ENCODE measurements at regions not wholly inside any gene's neighbourhood (a gene's known extent, or its start where the extent isn't known, plus 50 kb on each side); places are given as distances from the start of the nearest gene placed in this dataset.
A peak's percentile ranks its signal among the peaks of the same experiment; 100 is the strongest.

DNA sequence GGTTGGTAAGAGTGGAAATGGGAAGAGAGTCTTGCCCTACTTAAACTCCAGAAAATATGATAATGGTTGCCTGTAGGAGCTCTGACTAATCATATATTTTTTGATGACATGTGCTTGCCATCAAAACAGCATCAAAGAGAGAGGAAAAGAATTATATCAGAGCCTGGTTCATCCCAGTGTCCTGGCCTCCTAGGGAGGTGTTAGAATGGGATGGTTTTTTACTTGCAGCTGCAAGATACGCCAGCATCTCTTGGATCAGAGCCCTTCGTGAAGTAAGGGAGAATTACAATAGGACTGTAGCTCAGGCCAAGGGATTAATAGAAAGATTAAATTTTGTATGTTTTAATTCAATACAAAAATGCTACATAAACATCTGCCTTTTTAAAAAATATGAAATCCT, 177.6 kb upstream of the HDAC9 start:
- DNase-seq, result no peak

DNA sequence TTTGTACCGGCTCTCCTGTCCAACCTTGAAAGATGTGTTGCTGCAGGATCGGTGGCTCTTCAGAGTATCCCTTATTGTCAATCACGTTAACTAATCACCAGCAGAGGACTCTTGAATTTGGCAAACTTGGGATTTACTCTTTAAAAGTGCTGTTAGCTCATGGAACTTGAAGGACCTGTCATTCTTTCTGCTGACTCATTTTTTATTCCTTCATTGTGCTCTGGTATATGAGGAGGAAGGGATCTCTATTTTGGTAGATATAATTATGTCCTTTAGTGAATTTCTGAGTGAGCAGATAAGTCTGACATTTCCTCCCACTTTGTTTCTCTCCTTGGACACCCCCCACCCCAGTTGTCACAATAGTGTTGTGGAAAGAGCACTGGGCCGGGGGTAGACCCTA, 175.1 kb upstream of the HDAC9 start:
- DNase-seq, result no peak

DNA sequence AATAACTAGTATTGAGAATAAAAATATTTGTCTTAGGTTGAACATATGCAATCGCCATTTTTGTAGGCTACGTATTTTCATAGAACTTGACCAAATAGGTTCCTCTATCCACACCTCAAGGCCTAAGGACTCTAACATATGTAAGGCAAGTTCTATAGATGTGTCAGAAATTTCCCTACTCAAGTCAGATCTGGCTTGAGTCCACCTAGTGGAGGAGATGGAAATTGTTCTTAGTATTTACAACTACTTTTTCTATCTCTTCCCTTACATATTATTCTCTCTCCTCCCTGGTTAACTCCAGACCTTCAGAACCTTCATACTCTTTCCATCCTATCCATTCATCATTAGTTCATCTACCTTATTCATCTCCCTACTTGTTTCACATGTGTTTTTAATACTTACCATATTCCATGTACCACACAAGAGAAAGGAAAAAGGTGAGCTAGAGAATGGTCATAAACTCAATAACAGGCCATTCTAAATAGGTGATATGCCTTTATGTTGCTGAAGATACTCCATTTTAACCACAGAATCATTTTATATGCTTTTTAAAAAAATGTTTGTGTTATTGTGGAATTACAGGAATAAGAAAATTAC, 174.5 kb upstream of the HDAC9 start:
- peak; percentile 53 for DNase-seq

DNA sequence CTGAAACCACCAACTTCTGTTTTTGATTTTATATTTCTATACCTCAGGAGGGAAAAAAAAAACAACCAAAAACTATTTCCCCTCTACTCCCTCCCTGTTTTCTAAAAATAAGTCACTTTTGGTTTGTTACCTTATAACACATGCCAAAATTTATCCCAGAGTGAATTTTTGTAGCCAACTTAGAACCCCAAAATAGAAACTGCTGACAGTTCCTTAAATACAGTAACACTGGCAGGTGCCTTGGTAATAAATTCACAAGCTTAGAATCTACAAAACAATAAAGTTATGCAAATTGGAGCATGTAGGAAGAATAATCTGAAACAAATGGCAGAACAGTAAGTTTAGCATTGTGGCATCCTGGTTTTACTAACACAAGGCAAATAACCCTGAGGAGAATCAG, 165.0 kb upstream of the HDAC9 start:
- no peak for DNase-seq

DNA sequence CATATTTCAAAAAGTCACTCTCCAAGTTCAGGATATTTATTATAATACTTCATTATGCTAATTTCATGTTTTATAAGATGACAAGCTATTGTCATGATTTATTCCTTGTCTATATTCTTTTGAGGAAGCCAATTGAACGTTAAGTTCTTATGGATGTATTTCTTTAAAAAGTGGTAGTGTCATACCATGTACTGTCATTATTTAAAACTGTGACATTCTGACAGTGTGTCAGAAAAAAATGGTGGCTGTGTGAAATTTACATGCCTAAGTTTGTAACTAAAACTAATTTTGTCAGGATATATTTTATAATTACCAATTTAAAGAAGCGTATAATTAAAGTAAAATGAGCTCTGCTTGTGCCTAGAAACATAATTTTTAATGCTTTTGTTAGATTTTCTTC, 158.9 kb upstream of the HDAC9 start:
- DNase-seq, result no peak

DNA sequence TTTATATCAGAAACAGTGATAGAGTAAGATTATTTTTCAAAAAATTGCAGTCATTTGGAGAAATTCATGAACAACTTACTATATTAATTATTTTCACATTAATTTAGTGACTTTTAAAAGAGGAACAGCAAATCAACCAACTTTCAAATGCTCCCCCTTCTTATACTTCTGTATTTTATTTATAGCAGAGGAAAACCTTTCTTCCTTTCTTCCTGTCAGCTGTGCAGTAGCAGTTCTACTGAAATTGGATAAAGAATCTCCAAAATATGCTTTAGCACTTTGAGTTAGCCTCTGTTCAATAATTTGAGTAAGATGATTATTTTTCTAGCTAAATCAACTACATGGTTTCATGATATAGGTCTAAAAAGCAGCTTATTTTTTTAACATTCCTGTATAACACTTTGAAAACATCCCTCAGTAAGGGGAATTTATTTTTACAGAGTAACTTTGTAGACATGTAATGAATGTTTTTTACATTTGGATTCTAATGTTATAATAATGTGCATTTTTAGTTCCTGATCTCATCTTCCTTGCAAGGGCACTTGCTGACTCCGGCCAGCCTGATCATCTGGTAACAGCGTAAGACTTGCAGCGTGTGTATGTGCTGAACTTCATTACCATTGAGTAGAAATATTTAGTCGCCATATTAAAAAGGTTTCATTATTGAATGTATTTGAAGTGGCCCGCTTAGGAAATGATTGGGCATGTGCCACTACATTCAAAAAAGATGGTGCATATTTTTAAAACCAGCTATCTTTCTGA, 158.3 kb upstream of the HDAC9 start:
- DNase-seq, result no peak

DNA sequence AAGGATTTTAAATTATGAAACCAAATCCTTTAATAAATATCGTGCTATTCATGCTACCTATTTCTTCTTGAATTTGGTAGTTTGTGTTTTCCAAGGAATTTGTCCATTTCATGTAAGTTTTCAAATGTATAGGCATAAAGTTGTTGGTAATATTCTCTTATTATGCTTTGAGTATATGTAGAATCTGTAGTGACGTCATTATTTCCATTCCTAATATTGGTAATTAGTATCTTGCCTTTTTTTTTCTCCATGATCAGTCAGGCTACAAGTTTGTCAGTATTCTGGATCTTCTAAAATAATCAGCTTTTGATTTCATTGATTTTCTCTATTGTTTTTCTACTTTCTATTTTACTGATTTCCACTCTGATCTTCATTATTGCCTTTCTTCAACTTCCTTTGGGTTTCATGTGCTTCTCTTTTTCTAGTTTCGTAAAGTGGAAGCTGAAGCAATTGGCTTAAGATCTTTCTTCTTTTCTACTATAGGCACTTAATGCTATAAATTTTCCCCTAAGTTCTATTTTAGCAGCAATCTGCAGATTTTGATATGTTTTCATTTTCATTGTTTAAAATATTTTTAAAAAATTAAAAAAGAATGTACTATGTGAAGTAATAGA, 156.5 kb upstream of the HDAC9 start:
- DNase-seq, result no peak

DNA sequence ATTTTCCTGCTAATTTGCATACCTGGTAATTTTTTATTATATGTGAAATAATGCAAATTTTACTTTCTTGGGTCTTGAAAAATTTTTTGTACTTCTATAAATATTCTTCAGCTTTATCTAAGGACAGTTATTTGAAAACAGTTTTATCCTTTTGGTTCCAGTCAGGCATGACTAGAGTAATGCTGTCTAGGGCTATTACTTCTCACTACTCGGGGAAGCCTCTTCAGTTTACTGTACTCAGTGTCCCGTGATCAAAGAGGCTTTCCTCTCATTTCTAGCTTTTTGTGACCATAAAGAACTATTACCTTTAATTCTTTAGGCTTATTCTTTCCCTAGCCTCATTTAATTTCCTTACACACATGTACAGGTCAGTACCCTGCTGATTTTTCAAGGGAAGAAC, 153.8 kb upstream of the HDAC9 start:
- DNase-seq, result no peak

DNA sequence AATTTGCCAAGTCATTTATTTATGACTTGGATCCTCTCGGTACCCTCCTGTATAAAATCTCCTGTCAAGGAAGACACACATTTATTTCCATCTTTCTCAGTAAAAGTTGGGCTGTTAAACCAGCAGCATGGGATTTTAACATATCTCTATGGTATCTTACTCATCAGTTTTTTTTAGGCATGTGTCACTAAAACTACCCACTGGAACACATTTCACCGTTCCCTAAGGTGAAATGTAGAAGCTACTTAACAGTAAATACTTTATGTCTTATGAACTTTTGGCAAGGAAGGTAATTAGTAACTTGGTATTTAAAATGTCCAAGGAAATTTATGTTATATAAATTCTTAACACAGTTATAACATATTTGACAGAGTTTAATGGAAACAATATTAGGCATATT, 152.5 kb upstream of the HDAC9 start:
- no peak for DNase-seq

DNA sequence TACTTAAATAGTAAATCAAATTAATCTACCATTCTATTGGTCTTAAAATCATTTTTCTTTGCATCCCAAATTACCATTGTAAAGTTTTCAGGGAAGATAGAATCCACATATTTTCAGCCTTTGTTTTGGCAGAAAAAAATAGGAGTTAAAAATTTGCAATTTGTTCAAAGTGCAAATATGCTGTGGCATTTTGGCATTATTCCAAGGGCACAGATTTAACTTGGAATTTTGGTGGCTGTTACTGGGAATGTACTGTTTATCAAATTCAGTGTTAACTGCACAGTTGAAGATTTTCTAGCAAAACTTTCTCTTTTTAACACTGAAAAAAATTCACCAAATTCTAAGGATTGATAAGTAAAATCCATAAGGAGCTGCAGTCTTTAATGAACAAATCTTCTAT, 151.0 kb upstream of the HDAC9 start:
- no peak for DNase-seq

DNA sequence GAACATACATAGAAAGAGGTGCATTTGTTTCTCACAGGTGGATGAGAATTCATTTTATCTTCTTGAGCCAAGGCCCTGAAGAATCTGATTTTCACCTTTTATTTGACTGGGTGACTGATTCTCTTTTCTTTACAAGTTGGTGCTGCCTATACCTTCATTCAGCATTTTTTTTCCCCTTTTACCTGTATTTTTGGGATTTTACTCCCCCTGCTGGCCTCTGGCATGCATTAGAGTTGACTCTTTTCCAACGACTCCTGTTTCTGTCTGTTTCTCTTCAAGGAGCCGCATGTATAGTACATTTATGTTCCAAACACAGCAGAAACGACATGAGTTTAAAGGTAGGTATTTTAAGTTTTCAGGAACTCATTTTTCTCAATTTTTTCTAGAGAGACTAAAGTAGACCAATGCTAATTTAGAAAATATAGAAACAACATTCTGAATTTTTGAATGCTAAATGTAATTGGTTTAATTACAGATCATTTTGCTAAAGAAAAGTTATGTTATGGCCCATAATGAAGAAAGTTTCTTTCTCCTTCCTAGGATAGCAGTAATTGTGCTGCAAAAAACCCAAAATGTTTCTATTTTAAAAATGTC, 149.8 kb upstream of the HDAC9 start:
- peak; percentile 53 for DNase-seq

DNA sequence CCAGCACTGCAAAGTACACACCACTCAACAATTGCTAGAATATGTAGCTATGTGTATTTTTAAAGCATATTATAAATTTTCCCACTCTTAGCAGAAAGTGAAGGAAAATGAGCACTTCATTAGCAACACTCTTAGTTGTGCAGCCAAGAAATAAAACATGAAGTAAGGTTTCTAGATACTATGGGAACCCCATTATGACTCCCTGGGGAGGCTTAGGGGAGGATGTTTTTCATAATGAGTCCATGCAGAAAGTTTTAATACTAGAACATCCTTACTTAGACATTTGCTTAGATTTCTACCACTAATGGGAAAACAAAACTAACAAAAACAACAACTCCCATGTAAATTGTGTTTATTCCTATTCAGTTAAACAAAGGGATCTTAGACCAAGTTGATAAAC, 148.4 kb upstream of the HDAC9 start:
- DNase-seq, result no peak

DNA sequence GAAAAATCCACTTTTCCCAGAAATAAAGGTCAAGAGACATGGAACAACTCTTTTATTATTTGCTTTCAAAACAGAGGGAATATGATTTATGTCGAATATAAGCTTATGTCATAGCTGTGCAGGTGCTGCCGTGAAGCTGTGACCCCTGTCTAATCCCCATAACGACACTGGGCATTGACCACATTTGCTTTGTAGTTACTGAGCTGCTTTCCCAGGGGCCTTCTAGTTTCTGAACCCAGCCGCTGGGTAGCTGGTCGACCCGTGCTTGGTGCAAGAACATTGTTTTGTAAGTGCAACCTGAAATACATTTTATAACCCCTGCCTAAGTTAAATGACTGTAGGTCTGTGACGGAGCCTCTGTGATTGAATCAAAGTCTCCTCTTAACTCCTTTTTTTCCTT, 144.9 kb upstream of the HDAC9 start:
- DNase-seq, result no peak

DNA sequence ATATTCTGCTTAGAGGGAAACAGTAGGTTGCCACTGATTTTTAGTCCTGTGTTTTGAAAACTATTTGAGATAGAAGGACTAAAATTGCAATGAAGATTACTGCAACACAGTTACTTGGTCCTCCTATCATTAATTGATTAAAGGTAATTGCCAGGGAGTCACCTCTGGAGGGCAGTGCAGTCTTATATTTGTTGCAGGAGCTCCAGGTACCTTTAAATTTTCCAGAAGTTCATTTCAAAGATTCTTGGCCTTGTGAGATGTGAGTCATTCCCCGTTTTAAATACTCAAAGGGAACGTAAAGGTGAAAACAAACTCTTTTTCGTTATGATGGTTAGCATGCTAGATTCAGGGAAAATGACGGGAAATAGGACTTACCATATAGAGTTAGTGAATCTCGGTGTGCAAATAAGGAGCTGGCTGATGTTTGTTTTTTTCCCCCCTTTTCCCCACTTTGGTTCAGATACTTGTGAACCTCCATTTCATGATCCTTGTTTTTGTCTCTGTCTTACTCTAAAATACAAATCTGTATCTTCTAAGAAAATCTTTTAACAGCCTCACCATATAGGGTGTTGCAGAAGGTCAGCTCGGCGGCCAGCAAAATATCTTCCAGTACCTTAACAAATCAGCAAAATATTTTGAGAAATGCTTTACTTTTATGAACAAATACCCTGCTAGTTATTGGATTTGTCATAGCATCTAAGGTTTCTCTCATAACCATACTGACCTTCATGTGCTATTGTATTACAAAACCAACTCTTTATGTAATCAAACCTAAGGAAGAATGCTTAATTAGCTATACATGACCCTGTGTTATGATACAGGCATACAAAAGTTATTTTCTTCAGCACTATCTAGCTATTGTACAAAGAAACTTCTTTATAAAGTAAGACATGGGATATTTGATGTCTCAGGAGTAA, 143.0 kb upstream of the HDAC9 start:
- peak; percentile 67 for DNase-seq

DNA sequence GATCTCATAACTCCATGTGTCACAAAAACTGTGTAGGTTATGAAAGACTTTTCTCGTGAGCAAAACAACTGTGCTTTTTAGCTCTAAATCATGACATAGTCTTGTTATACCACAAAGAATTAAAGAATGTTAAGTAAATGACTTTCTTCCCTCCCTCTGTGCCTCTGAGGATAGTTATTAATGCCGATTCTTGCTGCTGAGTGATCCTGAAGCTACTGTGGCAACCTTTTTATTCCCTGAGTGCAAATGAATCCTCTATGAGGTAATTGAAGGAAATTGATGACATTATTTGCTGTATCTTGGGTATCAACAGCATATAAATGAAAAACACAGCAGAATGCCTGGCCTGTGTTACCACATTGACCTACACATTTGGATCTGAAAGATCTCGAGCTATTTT, 142.2 kb upstream of the HDAC9 start:
- peak; percentile 18 for DNase-seq

DNA sequence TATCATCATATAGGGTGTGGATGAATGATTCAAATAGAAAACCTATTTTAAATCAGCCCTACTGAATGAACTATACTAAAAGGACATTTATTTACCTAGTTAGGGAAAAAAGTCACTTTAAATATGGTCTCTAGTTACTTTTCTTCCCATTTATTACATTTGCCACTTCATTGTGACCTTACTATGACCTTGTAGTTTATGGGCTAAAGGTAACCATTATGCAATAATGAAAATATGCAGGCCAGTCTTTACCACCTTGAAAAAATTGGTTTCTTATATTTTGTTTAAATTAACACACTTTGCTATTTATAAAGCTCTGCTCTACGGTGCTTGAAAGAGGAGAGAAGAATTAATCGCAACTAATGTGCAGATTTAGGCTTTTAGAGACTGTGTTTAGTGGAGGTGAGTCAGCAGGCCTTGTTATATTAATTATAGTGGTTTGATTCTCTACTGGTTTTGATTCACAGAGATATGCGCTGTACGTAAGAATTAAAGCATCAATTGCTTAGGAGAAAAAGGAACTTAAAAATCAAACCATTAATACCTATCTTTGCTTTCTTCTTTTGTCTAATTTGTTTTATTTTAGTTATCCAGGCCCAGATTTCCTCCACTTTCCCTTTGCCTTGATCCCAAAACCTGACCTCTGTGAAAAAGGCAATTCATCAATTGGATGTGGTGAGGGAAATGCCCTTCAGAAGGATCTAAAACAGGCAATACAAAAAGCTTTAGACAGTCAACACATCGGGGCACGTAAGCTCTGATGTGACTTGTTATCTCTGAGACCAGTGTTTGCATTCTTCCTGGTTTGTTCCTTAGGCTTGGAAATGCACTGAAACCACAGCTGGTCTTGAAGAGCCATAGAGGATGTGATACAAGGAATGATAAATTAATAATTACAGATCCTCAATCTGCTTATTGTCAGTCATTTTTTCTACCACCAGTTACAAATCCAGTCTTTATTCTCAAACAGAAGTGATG, 141.2 kb upstream of the HDAC9 start:
- DNase-seq, result peak; percentile 42

DNA sequence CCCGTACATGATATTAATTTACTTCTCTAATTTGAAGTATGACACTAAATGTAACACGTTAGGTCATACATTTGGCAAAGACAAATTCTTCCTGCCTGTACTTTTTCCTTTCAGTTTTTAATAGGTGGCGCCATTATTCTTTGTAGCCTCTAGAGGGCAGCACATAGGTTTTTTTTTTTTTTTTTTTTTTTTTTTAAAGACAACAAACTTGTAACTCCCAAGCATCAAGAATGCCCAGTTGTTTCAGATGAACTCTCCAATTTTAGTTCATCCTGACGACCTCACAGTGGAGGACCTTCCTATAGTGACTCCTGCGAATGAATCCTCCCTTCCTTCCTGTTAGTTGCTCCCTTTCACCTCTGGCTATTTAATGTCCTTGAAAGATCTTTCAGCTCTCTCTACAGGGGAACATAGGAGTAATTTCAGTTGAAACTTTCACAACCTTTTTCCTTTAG, 139.3 kb upstream of the HDAC9 start:
- peak; percentile 43 for DNase-seq

DNA sequence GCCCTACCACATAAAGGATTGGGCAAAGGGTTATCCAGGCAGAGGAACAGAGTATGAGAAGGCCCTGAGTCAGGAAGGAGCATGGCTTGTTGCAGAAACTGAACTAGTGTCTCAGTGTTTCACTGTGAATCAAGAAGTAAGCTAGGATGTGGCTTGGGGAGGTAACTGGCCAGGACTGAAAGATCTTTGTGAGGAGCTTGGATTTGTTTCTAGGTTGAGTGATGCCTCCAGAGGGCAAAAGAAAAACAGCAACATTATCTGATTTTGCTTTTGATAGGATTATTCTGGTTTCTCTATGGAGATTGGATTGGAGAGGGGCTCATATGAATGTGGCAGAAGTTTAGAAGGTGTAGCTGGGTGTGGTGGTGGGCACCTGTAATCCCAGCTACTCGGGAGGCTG, 137.9 kb upstream of the HDAC9 start:
- DNase-seq, result peak; percentile 14

DNA sequence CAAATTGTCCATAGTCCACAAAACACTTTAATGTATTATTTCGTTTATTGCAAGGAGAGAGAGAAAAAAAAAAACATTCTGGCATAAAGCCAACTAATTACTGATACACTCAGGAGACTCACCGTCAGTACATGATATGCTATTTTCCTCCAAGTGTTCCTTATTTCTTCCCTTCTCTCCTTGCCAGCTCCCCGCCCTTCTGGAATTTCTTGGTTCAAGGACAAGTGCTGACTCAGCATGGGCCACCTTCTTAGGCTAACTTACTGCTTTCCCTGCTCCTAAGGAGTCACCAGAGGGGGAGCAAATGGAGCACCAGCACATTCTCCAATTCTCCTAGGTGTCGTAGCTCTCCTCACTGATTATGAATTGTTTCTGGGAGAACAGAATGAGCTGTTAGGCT, 133.8 kb upstream of the HDAC9 start:
- peak; percentile 6 for DNase-seq

DNA sequence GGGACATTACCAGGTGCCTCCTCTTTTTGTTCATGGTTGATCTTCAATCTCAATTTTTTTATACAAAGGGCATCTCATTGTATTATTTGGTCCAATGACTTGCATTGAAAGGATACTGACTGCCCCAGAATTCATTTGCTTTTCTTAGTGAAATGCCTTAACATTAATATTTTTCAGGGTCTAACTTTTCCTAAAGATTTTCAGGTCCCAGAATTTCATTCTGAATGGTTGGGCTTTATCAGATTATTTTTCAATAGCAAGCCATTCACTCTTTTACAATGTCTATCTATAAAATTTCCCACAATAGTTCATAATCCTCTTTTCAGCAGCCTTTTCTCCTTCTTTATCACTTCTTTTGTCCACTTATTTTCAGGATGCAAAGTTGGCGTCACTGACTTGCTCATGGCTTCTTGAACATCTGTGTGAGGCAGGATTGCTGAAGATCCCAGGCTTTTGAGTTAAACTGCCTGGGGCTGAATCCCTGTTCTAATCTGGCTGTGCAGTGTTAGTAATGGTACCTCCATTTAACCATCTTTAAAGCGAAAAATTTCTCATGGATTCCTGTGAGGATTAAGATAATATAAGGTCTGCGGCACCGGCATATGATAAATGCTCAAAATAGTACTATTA, 131.7 kb upstream of the HDAC9 start:
- DNase-seq, result no peak

DNA sequence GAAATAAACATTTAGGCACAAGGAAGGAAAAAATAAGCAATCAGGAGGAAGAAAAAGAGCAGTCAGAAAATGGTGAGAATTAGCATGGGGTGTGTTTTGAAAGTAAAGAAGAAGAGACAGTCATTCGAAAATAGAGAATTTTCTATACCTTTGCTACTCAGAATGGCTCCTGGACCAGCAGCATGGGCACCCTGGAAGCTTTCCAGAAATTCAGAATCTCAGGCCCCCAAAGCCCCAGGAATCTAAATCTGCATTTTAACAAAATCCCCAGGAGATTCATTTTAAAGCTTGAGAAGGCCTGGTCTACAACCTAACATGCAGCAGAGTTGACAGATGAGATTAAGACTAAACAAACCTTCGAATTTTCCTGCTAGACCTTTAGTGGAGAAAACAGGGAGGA, 131.2 kb upstream of the HDAC9 start:
- DNase-seq, result no peak
